A204.1 (cell line): ENCODE measurements at regions not wholly inside any gene's neighbourhood (a gene's known extent, or its start where the extent isn't known, plus 50 kb on each side); places are given as distances from the start of the nearest gene placed in this dataset.

Experiments used
- FAIRE-seq: peaks from 2 replicates; lab custom pipeline; 2012; peaks lifted over from hg19 to GRCh38; lab: Jason Lieb, UNC

DNA sequence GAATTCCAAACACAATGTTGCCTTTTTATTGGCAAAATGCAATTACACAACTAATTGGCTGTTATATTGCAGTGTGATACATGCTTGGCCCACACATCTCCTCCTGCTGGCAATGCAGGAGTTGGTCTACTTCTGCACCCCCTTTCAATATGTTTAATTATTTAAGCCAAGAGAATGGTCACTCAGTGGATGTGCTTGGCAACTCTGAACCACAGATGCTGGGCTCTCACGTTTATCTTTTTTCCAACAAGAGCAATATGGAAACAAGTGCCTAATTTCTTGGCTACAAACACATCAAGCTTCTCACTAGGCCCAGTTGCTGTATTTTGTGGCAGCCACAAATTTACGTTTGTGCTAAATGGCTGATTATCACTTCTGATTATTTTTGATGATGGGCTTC is 1149.2 kb upstream of the CELF2 start:
- FAIRE-seq: no peak

DNA sequence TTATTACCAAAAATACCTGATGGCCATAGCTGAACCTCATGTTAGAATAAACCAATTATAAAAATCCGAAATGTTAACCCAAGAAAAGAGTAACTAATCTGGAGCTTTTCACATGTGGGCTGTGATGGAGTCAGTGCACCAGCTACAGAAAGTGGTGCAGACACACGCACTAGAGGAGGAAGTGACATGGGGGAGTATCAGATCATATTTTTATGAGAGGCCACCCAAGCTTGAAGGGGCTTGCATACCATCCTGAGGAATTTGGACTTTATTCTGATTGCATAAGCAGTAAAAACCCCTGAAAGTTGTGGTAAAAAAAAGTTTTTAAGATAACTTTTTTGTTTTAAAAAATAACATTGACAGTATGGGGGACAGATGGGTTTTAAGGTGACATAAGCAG is 1148.5 kb upstream of the CELF2 start:
- no peak for FAIRE-seq

DNA sequence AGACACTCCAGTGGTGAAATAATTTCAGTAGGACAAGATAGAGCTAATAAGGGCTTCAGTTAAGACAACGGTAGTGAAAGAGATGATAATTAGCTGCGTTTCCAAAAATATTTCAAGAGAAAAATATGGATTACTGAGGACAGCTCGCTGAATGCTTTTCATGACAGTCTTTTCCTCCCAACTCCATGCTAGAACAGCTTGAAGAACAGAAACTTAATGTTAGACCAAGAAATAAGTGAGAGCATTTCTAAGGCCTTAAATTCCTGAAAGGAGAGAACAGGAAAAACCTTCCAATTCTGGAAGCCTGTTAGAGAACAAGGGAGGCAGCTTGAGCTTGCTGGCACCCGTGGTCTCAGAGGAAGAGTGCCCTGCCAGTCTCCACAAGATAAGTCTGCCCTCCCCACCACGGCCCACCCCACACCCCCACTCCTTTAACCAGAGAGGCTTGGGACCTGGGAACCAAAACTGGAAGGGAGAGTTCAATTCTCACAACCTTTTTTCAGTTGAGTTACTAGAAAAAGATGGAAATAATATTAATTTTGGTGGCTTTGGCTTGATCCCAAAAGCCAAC is 1148.0 kb upstream of the CELF2 start:
- no peak for FAIRE-seq

DNA sequence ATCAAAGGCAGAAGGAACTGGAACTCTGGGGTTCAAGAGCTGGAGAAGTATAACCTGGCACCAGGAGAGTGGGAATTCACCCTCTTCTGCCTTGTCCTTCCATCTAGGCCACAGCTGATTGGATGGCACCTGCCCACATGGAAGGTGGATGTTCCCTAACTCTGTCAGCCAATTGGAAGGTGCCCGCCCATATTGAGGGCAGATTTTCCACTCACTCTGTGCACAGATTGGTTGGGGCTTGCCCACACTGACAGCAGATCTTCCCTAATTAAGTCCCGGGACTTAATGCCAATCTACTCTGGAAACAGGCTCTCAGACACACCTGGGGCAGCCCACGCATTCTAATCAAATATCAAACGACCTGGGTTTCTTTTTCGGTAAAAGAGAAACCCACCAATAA is 1142.3 kb upstream of the CELF2 start:
- no peak for FAIRE-seq

DNA sequence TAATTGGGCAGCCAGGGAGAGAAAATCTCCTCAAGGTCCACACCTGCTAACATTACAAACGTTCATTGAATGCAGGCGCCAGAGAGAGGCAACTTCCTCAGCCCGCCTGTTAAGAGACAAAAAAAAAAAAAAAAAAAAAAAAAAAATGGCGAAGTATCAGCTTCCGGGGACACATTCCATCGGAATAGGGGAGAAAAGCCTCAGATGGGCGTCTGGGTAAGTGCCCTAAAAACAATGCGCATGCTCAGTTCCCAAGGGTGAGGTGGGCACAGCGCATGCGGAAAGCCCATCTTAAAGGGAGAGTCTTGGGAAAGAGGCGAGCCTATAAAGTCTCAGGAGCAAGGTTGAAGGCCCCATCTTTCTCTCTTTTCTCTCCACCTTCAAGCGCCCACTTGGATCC is 1139.7 kb upstream of the CELF2 start:
- no peak for FAIRE-seq

DNA sequence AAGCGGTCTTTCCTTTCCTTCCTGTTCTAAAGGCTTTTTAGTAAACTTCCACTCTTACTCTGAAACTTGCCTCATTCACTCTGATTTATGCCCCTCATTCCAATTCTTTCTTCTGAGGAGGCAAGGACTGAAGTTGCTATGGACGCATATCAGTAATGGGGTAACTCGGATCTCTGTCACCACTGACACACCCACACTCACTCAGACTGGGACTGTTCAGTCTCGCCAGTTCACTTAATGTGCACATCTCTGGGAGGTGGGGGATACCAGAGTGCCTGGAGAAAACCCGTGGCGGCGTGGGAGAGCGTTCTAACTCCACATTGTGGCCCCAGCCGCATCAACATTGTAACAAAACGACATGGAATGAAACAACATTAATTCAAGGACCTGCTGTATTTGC is 1139.3 kb upstream of the CELF2 start:
- FAIRE-seq: no peak

DNA sequence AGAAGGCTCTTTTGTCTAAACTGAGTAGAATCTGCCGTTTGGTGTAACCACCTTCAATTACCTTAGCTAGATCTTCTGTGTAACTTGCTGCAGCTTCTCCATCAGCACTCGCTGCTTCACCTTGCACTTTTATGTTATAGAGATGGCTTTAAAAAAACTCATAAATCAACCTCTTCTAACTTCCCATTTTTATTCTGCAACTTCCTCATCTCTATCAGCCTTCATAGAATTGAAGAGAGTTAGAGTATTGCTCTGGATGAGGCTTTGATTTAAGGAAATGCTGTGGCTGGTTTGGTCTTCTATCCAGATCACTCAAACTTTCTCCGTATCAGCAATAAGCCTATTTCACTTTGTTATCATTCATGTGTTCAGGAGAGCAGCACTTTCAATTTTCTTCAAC is 1131.9 kb upstream of the CELF2 start:
- FAIRE-seq: no peak

DNA sequence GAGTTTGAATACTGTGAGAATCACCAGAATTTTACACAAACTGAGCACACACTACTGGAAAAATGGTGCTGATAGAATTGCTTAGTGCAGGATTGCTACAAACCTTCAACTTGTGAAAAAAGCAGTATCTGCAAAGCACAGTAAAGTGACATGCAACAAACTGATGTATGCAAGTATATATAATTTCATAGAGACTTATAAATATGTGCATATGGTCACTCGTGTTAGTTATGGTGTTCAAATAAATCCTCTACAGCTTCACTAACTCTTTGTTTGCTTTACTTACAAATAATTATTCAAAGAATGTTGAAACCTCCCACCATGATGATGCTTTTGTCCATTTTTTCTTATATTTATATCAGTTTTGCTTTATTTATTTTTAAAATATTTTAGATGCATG is 1130.9 kb upstream of the CELF2 start:
- FAIRE-seq: no peak

DNA sequence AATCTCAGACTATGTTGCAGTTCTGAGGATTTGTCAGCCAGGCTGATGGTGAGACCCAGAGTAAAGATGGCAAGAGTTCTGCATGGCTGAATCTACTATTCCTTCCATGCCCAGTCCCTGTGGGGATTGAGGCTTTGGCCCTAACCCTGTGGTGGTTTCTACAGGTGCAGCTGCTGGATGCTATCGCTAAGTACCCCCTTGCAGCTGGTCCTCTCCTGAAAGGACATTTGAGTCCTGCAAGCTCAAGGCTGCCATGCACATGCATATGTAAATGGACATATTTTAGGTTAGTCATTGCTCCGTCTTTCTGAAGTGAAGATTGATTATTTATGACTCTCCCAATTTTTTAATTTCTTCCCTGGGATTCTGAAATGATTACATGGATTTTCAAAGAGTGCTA is 1122.2 kb upstream of the CELF2 start:
- no peak for FAIRE-seq

DNA sequence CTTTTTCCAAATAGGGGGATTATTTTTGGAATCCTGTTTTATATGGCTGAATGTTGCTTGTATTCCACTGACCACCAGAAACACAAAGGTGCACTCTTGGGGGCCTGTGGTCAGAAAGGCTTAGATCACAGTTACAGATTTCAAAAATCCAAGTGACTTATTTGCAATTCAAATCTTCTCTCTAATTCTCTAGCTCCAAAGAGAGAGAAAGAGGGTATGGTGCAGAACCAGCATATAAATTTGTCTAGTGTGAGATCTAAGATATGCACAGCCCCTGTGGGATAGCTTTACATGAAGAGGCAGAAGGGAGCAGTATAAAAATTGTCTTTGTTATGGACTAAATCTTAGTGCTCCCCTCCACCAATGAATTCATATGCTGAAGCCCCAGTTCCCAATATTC is 1121.7 kb upstream of the CELF2 start:
- FAIRE-seq: no peak

DNA sequence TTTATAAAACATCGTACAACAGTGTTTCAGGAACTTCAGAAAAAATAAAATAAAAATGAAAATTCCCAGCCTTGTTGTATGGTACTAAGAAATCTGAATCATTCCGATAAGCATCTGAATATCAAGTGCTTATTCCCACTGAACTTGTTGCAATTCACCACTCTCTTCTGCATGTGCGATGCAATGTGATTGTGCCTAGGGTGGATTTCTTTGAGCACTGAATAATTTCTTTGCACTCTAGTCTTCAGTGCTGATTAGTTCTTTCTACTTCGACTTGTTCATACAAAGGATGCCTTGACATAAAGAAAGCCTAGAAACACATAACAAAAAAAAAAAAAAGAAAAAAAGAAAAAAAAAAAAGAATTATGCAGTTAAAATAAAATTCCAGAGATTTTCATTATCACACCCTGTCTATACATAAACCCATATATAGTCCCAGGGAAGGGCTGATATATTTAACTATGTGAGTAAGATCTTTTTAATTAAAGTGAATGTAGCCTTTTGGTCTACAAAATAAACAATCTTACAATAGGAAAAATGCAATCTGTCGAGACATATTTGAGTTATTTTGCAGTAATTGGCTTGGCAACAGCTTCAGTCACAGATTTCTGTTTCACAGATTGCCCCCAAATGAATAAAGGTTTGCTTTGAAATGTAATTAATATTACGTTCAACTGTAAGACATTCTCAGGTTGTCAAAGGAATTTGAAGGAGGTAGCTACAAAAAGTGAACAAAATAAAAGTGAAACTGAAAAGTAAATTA is 1118.9 kb upstream of the CELF2 start:
- no peak for FAIRE-seq

DNA sequence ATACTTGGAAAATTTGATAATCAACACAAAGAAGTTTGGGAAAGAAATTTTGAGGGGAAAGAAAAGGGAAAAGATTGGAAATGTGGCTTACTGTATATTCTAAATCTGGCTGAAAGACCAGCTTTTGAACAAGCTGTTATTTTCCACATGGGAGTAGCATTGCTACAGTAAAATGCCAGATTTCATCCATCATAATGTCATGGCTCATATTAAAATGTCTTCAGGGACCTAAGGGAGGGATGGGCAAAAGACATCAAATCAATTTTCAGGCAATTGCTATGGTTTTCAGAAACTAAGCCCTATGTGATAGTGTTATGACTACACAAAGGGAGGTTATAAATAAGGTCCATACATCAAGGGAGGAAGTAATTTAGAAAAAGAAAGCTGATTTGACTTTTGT is 1116.9 kb upstream of the CELF2 start:
- FAIRE-seq: no peak

DNA sequence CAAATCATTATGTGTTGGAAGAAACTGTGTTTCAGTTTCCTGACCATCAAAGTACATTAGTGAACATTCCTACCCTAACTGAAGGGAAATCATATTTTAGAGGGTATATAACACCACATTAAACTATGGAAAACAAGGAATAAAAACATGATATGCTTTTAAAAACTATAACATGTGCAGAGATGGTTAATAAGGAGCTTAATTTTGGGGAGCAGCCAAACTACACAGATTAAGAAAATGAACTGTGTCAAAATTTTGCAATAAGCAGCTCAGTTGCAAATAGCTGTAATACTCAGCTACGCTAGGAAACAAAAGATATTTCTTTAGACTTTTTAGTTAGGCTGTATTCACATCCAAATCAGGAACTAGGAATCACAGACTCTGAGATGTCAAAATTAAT is 1115.7 kb upstream of the CELF2 start:
- FAIRE-seq: no peak

DNA sequence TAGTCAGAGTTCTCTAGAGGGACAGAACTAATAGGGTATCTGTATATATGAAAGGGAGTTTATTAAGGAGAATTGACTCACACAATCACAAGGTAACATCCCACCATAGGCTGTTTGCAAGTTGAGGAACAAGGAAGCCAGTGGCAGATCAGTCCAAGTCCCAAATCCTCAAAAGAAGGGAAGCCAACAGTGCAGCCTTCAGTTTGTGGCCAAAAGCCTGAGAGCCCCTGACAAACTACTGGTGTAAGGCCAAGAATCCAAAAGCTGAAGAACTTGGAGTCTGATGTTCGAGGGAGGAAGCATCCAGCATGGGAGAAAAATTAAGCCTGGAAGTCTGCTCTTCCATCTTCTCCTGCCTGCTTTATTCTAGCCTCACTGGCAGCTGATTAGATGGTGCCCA is 1107.2 kb upstream of the CELF2 start:
- FAIRE-seq: no peak

DNA sequence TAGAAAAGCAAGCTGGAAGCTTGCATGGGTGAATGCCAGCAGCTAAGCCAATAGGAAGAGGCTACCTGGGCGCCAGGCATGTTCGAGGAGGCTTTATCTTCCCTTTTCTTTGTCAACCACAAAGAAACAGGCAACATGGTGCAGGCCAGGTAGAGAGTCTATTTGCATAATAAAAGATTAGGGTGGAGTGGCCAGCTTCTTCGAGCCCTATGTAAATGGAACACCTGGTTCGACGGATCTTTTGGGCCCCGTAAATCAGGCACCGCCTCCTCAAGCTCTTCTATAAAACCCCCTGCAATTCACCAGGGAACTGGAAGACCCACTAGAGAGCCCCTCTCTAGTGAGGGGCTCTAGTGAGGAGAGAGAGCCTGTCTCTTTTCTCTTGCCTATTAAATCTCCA is 1106.2 kb upstream of the CELF2 start:
- no peak for FAIRE-seq

DNA sequence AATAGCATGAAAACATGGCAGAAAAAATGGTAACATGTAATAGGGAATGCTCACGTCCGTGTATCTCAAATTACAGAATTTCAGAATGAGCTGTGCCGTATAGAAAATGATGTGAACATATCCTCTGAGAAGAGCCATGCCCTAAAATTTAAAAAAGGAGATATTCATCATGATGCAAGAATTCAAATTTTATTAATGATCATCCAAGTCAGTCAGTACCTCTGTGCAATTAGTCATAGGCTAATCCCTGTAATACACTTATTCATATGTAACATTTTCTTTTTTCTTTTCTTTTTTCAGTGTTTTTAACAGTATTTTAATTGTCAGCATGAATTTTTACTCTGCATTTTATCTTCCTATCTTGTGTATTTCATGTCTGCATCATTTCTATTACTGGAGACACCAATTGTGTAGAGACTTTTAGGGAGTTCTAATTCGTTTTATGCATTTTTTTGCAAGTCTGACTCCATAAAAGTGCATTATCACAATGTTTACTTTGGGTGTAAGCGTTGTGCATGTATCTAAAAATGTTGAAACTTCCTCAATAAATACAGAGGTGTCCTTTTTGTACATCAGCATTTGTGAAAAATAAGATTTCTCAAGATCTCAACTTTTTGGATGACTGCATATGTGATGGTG is 1103.7 kb upstream of the CELF2 start:
- FAIRE-seq: no peak

DNA sequence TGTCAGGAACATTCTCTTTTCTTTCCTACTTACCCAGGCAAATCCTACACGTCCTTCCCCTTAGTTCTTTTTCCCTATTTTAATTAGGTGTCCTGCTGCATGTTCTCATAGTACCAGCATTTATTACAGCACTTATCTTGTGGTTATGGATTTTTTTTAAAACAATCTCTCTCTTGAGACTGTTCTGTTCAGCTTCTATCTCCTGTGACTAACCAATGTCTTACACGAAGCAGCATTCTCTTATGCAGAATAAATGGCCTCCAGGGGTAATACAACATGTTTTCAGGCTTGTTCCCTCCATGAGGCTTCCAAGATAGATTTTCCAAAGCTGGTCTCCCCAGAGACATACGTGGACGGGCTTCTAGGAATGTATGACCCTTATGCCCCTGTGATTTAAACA is 1096.1 kb upstream of the CELF2 start:
- FAIRE-seq: no peak

DNA sequence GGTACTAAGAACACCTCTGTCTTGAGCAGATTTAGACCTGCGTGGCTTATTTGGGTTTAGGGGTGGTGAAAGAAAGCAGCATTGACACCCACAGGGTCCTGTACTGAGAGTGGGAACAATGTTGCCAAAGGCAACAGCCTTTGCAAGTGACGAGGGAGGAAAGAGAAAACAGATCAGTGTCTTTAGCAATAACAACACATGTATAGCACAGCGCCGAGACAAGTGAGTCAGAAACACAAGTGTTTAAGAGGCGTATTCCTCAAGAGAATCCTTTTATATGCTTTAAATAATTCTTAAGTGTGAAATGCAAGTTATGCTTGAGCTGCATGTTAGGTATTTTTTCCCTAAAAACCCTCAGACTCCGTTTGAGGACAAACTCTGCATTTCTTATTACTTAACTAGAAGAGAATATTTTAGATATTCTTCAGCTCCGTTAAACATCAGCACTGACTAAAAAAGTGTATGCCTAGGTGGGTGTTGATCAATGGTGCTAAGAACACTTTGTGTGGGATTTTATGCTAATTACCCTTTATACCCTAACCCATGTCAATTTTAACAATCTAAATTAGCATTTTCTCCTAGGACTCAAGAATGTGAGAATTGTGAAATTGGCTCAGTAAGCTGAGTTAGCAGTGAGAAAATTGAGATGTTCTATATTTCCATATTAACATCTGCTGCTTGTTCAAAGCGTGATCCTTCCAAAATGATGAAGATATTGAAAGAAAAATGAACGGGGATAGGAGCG is 1095.4 kb upstream of the CELF2 start:
- FAIRE-seq: no peak

DNA sequence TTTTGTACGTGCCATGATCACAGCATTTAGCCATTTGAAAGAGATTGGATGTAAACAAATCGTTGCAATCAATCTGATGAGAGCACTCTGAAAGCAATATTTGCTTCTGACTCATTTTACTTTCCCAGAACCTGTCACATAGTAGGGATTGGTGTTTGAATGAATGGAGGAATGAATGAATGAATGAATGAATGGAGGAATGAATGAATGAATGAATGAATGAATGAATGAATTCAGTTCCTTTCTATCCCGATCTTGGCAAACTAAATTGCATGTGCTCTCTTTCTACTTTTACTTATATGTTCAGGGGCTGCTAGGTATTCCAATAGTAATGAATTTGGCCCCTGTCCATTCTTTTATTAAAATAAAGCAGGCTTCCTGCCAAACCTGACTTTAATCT is 1091.7 kb upstream of the CELF2 start:
- FAIRE-seq: no peak

DNA sequence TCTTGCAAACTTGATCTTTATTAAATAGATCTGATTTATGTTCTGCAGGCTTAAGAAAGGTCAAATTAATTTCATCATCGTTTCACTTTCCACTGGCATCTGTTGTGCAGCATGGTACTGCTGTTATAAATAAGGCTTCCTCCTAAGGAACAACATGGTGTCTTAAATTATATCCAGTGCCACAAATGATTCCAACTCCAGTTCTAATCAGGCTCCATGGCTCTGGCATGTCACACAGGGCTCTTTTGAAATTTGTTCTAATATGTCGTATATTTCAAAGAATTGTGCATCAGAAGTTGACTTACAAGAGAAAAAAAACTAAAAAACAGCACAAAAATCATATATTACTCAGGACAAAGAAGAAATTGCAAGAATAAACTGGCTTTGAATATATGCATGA is 1090.8 kb upstream of the CELF2 start:
- FAIRE-seq: no peak

DNA sequence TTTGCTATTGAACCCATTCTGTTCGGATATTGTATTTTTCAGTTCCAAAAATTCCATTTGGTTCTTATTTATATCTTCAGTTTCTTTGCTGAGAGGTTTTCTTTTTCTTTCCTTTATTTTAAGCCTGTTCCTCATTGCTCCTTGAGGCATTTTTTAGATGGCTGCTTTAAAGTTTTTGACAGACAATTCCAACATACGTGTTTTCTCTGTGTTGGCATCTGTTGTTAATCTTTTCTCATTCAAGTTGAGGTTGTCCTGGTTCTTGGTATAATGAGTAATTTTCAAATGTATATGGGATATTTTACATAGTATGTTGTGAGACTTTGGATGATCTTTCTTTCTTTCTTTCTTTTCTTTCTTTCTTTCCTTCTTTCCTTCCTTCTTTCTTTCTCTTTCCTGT is 1078.0 kb upstream of the CELF2 start:
- no peak for FAIRE-seq

DNA sequence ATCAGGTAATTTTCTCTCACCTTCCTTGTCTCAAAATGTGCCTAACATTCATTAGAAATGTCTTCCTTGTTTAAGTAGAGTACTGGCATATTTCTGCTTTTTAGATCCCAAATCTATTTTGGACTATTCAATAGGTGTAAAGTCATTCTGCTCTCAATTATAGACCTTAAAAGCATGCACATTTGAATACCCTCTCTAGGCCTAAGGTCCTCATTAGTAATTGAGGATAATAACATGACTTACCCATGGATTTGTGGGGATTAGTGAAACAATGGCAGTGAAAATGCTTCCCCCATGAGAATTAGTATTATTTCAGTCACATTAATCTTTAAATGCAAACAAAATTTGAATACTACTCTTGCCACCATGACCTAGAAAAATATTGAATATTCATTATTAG is 1073.0 kb upstream of the CELF2 start:
- no peak for FAIRE-seq

DNA sequence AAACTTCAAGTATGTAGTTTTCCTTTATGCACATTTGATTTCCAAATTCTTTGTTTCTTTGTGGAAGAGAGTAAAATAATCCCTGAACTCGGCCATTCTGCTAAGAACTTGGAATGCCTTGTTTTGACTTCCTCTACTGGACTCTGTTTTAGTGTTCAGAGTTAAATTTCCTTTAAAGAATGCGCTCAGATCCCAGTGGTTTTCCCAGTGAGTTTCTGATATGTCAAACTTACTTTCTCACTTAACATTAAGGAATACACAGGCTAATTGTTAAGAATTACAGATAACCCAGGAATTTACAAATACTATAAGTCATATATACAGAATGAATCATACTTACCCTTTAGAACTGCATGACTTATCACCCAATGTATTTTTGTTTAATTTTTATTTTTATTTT is 1067.6 kb upstream of the CELF2 start:
- FAIRE-seq: no peak
